NCI-H748 treated with DMSO at 0.1 percent for 48 hours (cell line): ENCODE measurements at regions not wholly inside any gene's neighbourhood (a gene's known extent, or its start where the extent isn't known, plus 50 kb on each side); places are given as distances from the start of the nearest gene placed in this dataset.
A peak's percentile ranks its signal among the peaks of the same experiment; 100 is the strongest.

Experiments used
- DNase-seq: peaks from one replicate; lab custom pipeline; 2025; lab: John Stamatoyannopoulos, UW

DNA sequence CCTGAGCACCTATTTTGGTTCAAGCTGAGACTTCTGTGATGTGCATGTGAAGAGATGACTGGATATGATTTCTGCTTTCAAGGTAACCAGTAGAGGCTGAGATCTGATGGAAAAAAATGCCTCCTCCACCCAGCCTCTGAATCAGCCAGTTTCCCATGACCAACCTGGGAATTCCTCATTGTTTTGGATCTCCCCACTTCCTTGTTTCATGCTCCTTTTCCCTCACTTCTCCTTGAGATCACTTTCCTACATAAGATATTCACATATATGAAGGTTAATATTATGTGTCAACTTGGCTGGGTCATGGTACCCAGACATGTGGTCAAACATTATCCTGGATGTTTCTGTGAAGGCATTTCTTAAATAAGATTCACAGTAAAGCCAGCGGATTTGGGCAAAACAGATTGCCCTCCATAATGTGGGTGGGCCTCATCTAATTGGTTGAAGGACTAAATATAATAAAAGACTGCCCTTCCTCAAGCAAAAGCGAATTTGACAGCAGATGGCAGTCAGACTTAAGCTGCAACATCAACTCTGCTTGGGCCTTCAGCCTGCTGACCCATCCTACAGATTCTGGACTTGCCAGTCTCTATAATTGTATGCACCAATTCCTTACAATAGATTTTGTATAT is 379.4 kb downstream of the TNS1 start:
- DNase-seq: no peak

DNA sequence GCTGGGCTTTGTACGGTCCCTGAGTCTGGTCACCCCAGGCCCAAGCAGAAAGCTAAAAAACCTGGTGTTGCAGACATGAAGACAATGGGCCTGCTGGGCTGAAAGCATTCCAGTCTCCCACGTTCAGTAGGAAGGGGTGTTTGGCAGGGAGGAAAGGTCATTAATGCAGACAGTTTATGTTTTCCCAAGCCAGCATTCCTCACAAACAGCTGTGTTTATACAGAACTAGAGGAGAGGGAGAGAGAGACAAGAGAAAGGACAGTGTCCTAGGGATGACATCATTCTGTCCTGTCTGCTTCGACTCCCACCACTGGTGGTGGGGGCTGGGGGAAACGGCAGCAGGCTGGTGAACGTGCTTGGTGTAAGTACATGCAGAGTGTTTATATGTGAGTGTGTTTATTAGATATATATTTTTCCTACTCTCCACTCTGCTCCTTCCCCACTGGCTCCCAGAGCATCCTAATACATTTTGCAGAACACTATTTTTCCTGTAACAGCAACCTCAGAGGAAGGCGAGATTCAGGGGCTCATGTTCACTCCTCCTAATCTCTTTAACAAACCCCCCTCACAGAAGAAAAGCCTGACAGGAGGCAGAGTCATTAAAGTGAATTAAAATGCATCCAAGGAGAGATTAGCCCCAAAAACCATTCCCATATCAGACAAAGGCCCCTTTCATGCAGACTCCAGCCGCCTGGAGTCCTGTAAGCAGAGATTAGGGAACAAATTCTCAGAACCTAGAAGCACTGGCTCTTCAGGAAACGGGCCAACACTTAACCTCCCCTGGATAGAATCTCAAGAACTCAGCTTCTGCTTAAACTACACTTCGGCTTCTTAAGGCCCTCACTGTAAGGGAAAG is 380.4 kb downstream of the TNS1 start:
- DNase-seq: peak; percentile 38

DNA sequence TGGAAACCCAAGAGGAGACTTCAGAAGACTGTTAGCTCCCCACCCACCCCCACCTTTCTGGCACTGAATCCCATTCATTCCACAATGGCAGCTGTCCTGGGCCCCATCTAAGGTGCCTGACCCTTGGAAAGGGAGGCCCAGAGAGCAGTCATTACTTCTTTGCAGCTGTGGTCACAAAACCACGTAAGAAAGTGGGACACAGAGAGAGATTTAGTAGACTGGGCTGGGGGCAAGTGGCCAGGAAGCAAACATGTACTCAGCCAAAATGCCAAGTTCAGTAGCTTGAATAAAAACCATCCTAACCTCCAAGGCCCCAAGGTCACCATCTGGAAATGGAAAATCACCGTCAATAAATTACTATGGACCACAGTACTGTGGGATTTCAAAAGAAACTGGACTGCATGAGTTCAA is 381.4 kb downstream of the TNS1 start:
- no peak for DNase-seq

DNA sequence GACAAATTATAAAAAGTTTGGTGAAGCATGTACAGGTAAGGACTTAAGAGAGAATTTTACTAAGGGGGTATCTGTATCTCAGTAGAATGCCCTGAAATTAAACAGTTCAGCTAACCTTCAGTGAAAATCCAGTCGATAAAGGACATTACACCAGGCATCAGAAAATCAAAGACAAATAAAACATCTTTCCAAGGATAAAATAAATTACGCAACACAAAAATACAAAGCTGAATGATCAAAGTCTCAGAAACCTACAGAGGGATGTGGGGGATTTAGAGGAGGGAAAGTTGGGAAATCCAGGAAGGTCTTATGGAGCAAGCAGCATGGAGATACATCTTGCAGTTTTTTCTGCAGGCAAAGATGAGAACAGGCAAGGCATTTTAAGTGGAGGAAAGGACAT is 384.1 kb downstream of the TNS1 start:
- DNase-seq: no peak

DNA sequence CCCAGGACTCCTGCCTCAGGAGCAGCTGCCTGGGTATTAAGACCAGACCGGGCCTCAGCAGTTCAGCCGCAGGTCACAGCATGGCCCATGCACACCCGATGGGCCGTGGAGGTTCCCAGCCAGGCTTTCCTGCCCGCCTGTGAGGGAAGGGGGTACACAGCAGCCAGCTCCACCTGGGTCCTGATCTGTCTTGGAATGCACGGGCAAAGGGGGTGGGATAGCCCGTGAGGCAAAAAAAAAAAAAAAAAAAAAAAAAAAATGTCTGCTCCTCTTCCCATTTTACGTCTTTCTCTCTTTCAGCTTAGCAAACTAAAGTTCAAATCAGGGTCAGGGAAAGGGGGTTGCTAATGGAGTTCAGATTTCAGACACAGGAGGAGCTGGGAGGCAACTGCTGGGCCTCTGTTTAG is 385.2 kb downstream of the TNS1 start:
- DNase-seq: no peak

DNA sequence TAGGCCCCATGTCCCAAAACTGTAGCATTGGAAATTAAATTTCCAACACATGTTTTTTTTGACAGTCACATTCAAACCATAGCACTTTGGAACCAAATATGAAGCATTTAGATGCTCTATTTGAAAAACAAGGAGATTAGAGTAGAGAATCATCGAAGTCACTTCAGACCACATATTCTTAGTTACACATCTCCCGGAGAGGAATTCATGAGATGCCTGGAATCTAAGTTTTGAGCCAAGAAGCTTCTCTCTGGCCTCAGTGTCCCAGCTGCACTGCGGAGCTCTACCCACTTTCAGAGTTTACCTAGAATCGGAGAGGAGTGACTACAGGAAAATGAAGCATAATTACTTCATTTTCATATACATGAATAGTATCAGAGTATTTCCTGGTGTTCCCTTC is 385.9 kb downstream of the TNS1 start:
- DNase-seq: no peak

DNA sequence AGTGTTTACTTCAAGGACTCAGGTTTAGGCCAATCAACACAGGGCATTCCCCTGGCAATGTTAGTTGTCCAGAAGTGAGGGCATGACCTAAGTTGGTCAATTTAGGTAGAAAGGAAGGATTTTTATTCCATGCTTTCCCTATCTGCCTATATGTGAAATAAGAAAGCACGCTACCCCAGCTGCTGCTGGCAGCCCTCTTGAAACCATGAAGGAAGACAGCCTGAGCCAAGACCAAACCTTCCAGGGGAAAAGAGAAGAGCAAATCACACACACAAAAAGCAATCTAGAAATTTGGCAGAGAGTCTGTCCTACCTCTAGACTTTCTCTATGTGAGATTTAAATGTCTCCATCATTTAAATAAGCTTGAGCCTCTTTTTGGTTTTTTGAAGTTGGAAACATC is 387.6 kb downstream of the TNS1 start:
- DNase-seq: no peak

DNA sequence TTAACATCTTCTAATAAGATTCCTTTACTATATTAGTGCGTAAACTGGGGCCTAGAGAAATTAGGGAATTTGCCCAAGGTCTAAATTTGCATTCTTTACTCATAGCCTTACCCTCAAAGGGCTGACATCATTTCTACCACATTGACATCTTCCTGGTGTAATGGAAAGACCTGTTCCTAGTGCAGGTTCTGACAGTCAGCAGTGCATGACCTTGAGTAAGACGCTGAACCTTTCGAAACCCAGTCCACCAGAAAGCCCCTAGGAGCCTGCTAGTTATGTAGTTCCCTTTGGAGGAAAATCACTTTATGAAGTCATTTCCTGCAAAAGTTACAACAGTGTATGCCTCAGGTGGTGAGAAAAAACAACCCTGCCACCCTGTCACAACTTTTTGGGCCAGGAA is 388.3 kb downstream of the TNS1 start:
- no peak for DNase-seq

DNA sequence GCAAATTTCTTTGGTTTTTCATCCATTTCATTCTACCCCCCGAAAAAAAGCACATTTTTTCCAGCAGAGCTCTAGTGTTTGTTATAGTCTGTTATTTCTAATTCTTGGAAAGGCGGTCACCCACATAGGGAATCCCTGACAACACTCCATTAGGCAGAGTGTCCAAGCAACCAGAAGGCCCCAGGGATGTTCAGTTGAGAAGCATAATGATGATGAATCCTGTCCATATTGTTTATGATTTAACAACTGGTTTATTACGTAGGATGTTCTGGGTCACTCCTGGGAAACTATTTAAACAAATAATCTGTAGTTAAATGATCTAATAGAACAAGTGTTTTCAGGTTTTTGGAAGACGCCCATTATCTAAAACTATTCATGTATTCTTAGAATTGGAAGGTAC is 388.7 kb downstream of the TNS1 start:
- DNase-seq: no peak

DNA sequence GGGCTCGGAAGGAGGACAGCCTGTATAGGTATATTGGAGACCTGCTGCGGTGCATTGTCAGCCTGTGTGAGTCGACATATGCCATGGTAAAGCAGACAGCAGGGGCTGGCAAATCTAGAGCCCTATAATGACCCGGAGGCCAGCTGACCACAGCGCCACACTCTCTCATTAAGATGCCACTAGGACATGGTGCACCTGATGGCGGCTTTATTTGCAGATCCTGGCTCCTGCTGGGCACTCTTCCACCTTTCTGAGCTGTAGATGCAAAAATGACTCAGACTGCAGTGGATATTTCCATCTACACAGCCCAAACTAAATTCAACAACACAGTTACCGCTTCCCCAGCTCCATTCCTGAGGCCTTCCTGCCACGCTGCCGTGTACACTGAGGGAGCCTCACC is 389.9 kb downstream of the TNS1 start:
- DNase-seq: no peak

DNA sequence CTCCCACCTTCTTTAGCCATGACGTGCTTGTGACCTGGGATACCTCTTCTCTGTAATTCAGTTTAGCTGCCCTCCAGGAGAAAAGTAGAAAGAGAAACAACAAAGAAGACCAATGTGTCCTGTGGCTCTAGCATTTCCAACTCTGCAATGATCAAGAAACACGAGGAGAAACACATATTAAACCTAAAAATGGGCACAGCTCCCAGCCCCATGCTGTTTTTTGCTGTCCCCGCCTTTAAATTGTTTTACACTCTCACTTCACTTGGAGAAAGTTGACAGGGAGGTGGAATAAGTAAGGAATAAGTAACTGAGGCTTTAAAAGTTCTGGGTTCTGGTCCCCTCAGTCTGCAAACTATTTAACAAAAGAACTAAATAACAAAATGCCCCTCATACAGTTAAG is 390.6 kb downstream of the TNS1 start:
- no peak for DNase-seq

DNA sequence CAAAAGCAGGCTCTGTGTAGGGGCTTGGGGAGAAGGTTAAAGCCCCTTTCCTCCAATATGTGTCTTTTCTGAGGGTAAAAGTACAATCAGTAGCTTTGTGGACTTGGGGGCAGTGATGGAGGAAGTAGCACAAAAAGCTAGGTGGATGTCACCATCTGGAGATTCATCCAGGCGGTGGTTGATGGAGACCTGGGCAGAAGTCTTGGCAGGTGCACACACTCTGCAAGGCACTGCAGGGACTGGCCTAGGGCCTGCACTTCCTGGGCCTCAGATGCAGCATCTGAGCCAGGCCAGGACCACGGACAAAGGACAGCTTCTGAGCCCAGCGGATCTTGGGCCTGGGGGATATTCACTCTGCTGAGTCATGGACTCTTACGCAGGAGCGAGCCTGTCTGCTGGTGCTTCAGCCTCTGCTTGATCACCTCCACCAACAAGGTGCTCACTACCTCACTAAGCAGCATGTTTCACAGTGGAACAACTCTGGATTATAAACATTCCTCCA is 391.1 kb downstream of the TNS1 start:
- no peak for DNase-seq

DNA sequence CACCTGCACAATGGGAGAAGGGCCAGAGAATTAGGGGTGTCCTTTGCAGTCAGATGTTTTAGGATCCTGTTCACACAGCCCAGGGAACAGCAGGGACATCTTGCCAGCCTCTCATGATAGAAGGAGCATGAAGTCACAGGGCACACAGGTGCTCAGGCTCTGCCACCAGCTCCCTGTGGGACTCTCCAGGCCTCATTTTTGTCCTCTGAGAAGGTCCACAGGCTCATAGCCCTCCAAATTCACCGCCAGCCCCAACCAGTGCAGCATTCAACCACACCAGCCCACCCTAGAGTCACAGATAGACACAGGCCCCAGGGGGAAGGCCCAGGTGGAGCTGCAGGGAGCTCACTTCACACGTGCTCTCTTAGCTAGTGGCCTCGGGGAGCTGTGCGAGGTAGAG is 391.7 kb downstream of the TNS1 start:
- DNase-seq: no peak

DNA sequence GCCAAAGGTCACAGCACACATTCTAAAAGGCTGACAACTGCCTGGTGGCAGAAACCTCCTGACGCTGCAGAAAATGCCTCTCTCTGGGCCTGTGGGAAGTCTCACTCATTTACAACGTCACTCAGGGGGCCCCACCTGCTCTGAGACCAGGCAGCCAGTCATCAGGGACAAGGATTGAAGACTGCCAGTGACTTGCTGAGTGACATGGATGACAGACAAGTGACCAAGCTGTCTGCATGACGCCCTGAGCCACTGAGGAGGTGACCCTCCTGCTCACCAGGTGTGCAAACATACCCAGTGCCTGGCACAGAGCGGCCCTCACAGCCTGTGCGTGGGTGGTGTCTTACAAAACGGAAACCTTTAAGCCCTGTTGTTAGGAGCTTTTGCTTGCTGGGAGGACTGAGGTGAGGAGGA is 392.4 kb downstream of the TNS1 start:
- DNase-seq: peak; percentile 88

DNA sequence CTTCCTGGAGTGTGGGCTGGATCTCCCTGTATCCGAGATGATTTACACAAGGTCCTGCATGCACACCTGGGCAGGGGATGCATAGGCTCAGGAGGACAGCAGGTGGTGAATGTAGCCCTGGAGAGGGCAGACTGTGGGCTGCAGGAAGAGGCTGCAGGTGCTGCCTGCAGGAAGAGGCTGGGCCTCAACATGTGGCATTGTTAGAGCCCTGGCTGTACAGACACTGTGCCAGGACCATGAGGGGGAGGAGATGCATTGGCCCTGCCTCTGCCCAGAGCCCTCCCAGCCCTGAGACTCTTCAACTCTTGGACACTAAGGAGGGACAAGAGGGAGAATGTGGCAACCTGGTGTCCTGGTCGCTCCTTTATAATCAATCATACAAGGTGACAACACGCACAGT is 392.8 kb downstream of the TNS1 start:
- DNase-seq: peak; percentile 88

DNA sequence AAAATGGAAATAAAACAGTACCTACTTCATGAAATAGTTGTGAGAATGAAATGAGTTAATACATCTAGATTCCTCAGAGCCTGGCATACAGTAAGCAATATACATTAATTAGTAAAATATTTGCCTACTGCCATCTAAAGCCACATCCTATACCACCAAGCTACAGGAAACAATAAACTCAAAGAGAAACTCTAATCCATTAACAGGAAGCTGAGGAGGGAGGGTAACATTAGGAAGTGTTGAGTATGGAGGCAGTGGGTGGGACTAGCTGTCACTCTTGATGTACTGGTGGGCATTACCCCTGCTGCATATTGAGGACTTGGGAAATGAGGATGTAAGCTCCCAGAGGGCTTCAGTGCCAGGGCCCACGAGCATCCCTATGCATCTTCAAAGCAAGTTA is 396.5 kb downstream of the TNS1 start:
- no peak for DNase-seq

DNA sequence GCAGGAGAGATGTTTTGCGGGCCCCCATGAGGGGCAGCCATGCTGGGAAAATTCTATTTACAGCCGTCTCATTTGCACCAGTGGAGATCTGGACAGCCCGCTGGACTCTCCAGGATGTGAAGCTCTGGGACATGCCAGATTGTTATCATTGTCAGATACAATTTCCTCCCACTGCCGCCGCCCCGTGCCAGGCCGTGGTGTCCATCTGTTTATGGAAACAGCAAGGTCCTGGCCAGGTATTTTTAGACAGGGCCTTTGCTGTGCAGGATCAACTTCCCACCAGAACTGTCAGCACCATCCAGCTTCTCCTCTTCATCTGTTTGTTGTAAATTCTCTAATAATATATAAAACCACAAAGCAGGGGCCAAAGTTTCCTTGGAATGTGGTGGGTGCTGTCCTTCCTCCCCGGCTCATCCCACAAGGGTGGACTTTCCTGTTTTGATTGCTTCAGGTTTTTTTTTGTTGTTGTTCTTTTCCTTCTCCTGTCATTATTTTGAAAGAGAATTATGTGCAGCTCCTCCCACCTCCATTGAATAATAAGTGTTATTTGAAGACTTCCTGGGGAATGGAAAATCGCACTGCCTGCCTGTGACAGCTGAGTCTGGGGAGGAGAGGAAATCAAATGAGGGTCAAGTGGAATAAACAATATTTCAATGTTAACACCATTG is 398.1 kb downstream of the TNS1 start:
- peak; percentile 10 for DNase-seq

DNA sequence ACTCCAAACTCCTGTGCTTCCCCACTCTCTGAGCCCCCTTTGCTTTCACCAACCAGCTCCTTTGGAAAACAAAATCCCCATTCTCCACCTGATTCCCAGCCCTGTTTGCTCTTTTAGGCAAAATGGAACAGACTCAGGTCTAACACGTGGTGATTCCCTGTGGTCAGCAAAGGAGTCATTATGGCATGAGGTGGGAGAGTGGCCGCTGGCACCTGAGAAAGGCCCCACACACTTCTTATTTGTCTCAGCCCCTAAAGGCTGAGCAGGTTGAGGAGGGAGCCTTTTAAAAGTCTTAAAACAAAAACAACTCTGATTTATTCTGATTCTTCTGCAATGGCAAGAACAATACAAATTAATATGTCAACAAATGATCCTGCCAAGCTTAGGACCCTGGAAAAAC is 401.2 kb downstream of the TNS1 start:
- DNase-seq: no peak

DNA sequence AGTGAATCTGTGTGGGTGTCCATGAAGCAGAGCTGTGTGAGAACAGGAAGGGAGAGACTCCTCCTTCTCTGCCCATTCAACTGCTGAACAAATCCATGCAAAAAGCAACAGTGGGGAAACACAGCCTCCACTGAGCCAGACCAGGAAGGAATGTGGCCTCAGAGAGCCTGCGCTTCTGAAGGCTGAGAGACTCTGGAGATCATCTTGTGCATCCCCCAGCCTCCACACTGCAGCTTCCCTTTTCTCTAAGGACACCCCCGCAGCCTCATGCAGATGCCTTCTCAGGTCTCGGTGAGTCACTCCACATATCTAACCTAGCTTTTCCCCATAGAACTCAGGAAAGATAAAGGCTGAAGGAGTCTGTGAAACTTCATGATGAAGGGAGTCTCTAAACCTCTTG is 402.9 kb downstream of the TNS1 start:
- no peak for DNase-seq

DNA sequence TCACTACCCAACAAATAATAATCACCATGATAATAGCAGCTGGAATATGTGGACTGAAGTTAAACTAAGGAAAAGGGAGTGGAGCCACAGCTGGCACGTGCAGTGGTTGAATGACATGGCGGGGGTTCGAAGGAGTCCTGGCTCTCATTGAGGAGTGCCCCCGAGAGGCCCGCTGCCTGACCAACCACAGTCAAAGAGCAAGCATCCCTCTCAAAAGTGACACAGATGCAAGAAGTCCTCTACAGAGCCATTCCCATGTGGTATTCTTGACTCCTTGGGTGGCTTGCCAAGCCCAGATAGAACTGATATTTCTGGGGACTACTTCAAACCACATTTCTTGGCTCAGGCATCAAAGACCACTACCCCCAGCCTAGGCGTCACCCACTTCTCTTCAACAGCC is 405.1 kb downstream of the TNS1 start:
- DNase-seq: no peak

DNA sequence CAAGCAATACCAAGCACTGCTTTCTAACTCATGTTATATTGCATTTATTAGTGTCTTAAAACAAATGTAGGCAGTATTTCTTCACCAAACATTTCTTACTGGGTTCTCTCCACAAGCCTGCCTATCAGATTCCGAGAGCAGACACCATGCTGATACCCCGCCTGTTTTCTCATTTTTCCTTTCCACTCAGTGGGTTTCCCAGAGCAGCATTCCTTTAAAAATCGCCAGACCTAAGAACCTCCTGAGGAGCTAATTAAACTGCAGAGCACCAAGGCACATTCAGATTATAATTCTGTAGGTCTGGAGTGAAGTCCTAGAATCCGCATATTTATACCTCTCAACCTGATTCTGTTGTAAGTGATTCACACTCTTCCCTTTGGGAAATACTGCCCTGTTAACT is 405.6 kb downstream of the TNS1 start:
- DNase-seq: no peak

DNA sequence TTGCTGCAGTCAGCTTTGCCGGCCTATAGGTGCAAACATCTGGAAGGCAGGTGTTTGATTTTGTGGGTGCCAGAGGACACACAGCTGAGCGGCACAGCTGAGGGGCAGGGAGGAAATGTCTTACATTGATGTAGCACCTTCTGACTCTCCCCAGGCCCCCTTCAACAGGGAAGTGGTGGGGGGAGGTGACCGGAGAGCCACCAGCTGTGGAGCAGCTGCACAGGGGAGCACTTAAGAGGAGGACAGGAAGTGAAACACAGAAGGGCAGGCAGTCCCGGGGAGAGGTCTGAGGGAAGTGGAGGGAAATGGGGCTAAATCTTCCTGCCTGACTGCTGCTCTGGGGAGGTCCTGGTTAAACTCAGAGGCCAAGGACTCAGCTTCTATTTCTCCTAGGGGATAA is 409.1 kb downstream of the TNS1 start:
- no peak for DNase-seq

DNA sequence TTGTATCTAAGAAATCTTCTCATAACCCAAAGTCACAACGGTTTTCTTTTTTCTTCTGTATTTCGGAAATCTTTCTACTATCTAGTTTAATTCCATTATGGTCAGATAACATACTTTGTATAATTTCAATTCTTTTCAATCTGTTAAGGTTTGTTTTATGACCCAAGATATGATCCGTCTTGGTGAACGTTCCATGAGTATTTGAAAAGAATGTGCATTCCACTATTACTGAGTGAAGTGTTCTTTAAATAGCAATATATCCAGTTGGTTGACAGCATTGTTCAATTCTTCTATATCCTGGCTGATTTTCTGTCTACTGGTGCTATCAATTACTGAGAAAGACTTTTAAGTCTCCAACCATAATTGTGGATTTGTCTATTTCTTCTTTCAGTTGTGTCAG is 414.5 kb downstream of the TNS1 start:
- DNase-seq: no peak
